MV-4-11 (cell line): ENCODE measurements at regions not wholly inside any gene's neighbourhood (a gene's known extent, or its start where the extent isn't known, plus 50 kb on each side); places are given as distances from the start of the nearest gene placed in this dataset.
"Not testable (repeated sequence)": the region's sequence is repeated elsewhere in the genome, so short reads cannot be mapped to it uniquely, and the experiment has no call there.

Experiments used
- DNase-seq: peaks from one replicate; lab custom pipeline; 2025; lab: John Stamatoyannopoulos, UW

DNA sequence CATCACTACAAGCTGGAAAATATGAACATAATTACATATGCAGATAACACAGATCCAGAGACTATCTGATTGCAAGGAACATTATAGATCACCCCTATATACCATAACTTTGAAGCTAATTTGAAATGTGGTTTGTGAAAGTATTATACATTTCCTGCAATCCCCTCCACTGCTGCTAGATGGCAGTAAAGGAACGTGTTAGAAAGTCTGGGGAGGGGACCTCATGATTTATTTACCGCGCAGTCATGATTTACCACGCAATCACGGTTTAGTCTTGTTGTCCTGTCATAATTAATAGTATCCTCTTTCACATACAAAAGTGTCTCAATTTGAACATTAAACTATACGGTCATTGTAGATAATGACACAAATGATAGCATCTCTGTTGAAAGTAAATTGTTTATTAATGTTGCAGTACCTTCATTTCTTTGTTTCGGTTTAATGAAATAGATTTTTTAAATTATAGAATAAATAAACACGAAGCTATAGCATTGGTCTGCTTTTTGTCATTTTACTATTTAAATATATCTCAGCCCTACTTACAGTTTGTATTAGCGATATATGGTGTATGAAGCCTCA lies 145.3 kb upstream of the PRSS1 start:
- peak; percentile 38 for DNase-seq

DNA sequence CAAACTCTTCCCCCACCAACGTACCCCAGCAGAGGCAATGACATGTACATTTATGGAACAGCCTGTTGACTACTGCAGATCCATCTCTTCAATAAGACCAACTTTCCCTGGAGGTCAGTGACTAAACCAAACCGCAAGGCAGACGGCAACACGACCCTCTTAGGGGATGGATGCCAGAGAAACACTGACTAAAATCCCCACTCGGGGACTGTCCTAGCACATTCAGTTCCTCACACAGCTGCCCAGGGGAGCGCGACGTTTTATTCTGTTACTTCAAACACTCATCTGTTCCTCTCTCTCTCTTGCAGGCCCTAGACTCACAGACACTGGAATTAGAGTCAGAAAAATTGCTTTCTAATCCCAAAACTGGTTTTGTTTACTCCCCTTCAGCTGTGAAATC lies 146.5 kb upstream of the PRSS1 start:
- DNase-seq = no peak

DNA sequence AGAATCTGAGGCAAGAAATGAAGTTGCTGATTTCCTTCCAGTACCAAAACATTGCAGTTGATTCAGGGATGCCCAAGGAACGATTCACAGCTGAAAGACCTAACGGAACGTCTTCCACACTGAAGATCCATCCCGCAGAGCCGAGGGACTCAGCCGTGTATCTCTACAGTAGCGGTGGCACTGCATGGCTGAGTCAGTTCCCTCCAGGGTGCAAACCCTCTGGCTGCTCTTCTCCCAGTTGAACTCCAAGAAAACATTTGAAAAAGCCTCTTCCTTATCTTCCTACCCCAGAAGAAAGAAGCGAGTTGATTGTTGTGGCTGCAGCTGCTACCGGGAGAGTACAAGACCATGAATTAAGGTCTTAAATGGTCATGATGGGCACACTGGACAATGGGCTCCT lies 147.1 kb upstream of the PRSS1 start:
- DNase-seq = no peak

DNA sequence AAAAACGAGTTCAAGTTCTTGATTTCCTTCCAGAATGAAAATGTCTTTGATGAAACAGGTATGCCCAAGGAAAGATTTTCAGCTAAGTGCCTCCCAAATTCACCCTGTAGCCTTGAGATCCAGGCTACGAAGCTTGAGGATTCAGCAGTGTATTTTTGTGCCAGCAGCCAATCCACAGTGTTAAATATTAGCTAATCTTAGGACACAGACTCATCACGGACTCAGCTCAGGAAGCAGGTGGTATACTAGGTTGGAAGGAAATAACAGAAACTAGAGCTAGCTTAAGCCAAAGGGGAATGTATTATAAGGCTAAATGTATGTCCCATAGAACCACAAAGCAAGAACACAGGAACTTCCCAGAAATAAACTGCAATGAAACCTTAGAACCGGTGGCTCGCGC lies 151.0 kb upstream of the PRSS1 start:
- no peak for DNase-seq

DNA sequence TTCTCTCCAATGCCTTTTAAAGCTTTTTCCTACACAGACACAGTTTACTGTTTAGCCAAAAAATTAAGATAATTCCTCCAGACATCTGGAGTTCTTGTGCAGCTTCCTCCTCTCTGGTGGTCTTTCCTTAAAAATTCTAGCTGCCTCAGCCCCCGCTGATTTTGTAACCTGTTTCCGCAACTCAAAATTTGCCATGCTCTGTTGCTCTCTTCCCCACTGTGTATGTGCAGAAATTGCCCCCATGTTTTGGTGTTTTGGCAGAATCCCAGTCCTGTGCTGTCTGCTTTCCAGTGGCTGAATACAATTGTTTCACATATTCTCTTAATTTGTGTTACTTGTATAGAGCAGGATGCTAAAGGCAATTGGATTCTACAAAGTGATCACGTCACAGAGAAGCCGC lies 151.7 kb upstream of the PRSS1 start:
- no peak for DNase-seq

DNA sequence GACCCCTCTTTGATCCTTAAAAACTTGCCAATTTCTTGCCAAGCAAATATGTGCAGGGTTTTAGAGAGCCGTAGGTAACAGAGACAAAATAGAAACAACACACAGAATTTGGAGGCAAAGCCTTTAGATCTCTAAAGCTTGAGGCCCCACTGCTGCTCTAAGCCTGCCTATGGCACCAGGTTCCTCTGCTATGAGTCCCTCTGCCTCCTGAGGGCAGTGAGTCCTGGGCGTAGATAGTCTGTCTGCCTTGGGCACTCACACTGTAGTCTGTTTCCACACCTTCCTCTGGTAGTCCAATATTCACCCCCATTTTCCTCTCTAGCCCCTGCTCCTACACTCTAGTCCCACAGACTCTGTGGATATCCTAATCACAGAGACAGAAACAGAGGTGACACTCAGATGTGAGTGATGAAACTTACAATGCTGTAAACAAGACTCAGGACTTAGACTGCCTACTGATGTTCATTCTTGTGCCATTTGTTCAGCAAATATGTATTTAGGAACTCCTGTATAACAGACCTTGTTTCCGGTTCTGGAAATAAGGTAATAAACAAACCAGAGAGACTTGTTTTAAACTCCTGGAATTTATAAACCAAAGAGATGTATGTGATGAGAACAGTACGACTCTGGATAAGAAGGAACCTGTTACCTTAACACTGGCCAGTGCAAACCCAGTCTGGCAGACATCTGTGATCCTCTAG lies 153.3 kb upstream of the PRSS1 start:
- DNase-seq = no peak

DNA sequence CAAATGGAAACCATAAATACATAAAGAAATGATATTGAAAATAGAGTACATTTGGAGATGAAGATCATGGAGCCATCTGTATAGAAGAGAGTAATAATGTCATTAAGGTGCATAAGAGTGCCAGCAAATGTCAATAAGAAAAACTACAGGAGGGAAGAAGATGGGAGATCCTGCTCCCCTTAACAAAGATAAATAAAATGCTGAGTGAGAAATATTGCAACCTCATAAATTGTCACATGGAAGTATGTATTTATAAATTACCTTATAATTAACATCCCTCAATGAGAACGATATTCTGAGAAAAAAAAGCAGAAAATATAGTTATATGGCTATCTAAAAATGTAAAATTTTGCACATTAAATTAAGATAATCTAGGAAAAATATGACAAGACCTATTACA lies 155.2 kb upstream of the PRSS1 start:
- no peak for DNase-seq

DNA sequence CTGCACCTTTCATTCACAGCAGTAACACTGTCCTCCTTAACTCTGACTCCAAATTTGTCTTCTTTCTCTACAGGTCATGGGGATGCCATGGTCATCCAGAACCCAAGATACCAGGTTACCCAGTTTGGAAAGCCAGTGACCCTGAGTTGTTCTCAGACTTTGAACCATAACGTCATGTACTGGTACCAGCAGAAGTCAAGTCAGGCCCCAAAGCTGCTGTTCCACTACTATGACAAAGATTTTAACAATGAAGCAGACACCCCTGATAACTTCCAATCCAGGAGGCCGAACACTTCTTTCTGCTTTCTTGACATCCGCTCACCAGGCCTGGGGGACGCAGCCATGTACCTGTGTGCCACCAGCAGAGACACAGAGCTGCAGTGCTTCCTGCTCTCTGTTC lies 156.2 kb upstream of the PRSS1 start:
- no peak for DNase-seq

DNA sequence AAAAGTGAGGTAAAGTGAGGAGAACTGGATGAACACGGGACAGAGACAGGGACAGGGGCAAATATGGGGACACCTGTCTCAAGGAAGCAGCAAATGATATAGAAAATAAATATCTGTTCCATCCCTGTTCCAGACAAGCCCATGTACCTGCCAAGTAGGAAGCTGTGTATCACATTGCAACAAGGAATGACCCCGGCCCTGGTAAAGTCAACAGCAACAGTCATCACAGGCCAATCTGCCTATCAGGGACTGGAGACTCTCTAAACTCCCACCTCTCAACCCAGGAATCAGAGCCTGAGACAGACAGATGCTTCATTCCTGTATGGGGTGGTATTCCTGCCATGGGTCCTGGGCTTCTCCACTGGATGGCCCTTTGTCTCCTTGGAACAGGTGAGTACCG lies 156.6 kb upstream of the PRSS1 start:
- DNase-seq = no peak

DNA sequence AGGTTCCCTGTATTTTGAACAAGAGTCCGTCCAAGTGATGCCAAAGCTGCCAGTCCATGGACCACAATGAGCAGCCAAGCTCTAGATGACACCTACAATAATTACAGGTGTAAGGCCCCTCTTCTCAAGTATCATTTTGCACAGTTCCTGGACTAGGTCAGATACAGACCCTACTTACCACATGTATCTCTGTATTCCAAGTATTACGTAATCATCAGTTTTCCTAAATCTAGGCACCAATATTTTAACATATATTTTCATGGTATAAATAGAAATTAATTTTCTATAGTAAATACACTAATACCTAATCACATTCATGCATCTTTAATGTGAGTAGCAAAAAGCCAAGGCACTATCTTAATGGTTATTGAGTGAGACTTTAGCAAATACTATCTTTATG lies 157.0 kb upstream of the PRSS1 start:
- no peak for DNase-seq

DNA sequence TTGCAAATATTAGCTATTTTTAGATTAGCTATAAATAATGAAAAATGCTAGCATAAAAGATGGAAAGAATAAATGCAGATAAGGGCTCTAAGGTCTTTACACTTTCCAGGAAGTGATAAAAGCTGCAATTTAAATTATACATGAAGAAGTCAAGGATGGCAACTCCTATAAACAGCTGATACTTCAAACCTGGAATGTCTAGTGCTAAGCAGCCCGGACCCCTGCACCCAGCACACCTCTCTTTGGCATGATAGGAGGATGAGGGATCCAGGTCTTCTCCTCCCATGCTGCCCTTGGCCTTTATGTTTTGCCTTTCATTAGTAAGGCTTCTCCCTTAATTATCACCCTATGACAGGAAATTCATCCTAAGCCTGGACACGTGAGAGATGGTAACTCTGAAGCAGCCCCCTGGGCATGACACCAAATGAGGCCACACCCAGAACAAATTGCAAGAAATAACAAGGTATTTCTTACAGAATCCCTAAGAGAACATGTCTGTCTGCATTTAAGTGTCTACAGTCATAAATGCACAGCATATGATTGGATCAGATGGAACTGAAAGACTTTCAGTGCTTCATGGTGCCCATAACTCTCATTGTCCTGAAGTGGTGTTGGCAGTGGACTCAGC lies 158.3 kb upstream of the PRSS1 start:
- DNase-seq = no peak

DNA sequence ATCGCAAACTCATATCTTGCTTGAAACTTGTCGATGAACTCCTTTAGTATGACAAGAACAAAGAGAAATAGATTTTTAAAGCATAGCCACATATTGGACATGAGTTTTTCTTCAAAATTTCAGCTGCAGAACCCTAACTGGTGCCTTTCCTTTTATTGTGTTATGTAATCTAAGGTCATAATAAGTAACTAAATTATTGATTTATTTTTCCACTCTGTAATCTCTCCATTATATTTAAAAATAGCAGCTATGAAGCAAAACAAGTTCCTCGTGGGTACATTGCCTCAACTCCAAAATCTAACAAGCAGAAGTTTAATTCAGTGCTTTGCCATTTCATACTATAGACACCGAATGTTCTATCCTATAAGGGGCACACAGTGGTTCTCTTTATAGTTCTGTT lies 159.2 kb upstream of the PRSS1 start:
- DNase-seq = no peak

DNA sequence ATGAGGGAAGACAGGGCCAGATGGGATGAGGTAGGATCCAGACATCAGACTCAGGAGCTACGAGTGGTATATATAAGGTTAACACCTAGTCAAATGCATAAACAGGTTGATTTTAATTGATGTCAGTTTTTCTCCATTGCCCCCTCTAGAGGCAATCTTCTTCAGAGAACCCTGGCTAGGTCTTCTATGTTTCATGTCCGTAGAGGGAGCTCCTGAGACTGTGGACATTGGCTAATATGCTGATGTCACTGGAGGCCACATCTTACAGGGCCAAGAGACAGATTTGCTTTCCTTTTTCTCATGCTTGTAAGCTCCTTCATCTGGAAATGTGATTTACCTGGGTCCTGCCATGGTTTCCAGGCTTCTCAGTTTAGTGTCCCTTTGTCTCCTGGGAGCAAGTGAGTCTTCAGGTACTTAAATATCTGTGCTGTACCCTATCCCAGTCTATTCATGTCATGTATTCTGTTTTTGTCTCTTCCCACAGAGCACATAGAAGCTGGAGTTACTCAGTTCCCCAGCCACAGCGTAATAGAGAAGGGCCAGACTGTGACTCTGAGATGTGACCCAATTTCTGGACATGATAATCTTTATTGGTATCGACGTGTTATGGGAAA lies 161.6 kb upstream of the PRSS1 start:
- peak; percentile 70 for DNase-seq

DNA sequence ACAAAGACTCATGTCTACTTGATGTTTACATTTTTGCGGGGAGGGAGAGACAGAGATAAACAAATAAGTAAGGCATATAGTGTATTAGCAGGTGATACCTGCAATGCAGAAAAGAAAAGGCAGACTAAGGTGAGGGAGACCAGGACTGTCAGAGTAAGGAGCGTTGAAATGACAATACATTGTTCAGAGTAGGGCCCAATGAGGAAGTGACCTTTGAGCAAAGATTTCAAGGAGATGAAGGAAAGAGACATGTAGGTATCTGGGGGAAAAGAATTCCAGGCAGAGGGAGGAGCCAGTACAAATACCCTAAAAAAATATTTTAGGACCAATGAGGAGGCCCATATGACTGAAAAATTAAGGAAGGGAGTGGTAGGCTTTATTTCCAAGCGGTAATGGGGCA lies 162.7 kb upstream of the PRSS1 start:
- DNase-seq = no peak

DNA sequence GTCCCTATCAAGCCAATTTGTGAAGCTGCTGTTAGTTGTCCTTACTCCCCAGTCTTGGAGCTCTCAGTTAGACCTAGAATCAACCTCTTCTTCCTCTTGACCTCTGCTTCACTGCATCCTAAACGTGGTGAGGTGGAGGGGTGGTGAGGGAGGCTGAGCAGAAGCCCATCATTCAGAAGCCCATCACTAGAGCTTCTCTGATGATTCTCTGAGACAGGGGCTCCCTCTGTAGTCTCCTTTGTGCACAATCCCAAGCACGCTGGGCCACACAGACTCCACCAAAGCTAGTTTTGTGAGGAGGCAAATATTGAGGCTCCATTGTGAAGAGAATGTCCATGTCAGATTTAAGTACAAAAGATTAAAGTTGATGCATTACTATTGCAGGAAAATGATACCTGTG lies 163.8 kb upstream of the PRSS1 start:
- DNase-seq = no peak

DNA sequence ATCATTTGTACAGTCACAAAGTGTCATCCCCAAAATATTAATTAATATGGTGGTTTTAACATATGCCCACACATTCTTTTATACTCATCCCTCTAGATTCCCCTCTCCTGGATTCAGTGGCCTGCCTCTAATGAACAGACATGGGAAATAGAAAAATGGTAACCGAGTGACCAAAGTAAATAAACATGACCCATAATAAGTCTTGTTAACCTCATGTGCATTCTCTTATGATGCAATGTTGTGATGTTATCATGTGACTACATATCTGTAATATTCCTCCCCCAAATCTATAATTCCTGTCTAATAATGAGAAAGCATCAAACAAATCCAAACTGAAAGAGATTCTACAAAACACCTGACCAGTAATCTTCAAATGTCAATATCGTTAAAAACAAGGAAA lies 164.5 kb upstream of the PRSS1 start:
- no peak for DNase-seq

DNA sequence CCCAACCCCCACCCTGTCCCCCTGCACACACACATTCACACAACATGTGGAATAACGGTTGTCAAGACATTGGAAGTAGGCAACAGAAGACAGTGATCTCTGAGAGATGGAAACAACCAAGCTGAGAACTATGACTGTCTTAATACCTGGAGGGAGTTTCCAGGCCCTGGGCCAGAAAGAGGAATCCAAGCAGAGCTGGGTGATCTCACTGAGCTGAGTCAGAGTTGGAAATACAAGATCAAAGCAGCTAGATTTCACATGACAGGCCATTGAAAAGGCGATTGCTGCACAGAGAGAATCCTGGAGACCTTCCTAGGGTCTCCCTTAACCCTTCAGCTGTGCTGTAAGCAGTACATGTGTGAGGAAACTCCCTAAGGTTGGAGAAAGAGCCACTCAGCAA lies 165.8 kb upstream of the PRSS1 start:
- no peak for DNase-seq

DNA sequence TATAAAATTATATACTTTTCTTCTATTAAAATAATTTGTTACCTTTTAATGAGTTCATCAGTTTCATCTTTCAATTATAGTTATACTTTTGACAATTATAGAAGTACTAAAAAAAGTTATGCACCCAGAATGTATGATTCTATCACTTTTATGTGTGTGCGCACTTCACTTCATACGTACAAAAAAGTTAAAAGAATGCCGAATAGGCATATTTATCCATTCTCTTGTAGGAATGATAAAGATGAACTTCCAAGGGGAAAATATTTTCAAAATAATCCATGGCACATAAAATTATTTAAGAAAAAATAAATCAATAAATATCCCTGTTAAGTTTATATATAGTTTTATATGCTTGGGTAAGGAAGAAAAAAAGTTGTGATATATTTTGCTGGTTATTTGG lies 166.9 kb upstream of the PRSS1 start:
- DNase-seq = no peak

DNA sequence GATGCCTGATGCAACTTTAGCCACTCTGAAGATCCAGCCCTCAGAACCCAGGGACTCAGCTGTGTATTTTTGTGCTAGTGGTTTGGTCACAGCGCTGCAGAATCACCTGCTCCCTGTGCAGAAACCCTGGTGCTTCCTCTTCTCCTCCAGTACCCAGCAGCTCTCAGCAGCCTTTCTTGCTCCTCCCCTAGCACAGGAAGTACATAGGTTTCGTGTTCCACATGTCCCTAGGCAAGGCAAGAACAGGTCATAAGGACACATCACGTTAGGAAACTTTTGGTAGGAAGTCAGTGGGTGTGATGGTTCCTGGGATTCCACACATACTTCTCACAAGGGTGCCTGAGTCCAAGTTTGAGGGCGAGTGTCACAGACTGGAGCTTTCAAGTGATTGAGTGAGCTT lies 167.9 kb upstream of the PRSS1 start:
- peak; percentile 86 for DNase-seq

DNA sequence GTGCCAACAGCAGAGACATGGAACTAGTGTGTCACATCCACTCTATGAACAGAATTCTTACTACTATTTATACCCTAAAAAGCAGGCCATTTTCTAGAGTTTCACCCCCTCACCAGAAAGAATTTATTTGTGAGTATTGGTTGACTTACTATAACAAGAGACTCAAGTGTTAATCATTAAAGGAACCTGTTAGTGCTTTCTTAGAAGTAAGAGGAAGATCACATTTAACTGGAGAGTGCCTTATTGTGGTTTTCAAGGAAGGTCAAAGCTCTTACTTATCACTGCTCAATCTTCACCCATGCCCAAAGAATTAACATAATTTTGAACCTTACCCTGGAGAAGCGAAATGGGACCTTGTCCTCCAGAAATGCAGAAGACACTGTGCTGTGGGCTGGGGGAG lies 169.3 kb upstream of the PRSS1 start:
- no peak for DNase-seq

DNA sequence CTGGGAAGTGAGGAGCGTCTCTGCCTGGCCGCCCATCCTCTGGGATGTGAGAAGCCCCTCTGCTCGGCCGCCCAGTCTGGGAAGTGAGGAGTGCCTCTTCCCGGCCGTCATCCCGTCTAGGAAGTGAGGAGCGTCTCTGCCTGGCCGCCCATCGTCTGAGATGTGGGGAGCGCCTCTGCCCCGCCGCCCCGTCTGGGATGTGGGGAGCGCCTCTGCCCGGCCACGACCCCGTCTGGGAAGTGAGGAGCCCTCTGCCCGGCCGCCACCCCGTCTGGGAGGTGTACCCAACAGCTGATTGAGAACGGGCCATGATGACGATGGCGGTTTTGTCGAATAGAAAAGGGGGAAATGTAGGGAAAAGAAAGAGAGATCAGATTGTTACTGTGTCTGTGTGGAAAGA lies 173.9 kb upstream of the PRSS1 start:
- DNase-seq = not testable (repeated sequence)

DNA sequence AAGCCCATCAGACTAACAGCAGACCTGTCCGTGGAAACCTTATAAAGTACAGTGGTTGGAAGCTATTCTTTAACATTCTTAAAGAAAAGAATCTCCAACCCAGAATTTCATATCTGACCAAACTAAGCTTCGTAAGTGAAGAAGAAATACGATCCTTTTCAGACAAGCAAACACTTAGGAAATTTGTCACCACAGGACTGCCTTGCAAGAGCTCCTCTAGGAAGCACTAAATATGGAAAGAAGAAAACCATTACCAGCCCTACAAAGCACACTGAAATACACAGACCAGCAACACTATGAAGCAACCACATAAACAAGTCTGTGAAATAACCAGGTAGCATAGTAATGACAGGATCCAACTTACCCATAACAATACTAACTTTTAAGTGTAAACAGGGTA lies 177.7 kb upstream of the PRSS1 start:
- DNase-seq = no peak

DNA sequence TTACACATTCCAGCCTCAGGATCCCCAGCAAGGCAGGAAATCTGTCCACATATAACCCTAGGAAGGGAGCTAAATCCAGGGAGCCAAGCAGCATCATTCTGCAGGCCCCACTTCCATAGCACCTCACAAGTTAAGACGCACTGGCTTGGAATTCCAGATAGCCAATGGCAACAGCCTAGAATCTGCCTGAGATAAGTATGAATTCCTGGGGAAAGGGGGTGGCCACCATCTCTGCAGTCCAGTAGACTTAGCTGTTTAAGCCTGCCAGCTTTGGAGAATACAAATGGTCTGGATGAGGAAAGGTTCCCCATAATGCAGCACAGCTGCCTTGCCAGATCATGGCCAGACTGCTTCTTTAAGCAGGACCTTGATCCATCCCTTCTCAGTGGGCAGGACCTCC lies 179.4 kb upstream of the PRSS1 start:
- DNase-seq = no peak
